ENCODE measurements at regions not wholly inside any gene's neighbourhood (a gene's known extent, or its start where the extent isn't known, plus 50 kb on each side); places are given as distances from the start of the nearest gene placed in this dataset.
"Not testable (repeated sequence)": the region's sequence is repeated elsewhere in the genome, so short reads cannot be mapped to it uniquely, and the experiment has no call there.

GRCh38 chr11:87536016-87536415 is 498.3 kb downstream of the TMEM135 start:
- Mint-ChIP-seq H3K27ac (no peak overlapping the region), H3K36me3 (ENCODE audit: low read depth) (no peaks in the 10 kb centered on the region), H3K4me3 (no peak overlapping the region), H3K4me1 (ENCODE audit: low read depth) (no peaks in the 10 kb centered on the region), H3K9me3 (no peaks in the 10 kb centered on the region), H3K27me3 (ENCODE audit: insufficient read depth) (no peaks in the 10 kb centered on the region)
- DNase-seq (ENCODE audit: low spot score): no peak
- intact Hi-C loops (cut with micrococcal nuclease): no loop called here

GRCh38 chr11:87535513-87535912 is 497.8 kb downstream of the TMEM135 start:
- no peak overlapping the region for H3K4me3 Mint-ChIP-seq
- intact Hi-C loops (cut with micrococcal nuclease): no loop called here
- no peaks in the 10 kb centered on the region for H3K4me1 Mint-ChIP-seq (ENCODE audit: low read depth)
- no peak for DNase-seq (ENCODE audit: low spot score)
- no peak overlapping the region for H3K27ac Mint-ChIP-seq
- no peaks in the 10 kb centered on the region for H3K27me3 Mint-ChIP-seq (ENCODE audit: insufficient read depth)
- H3K36me3 Mint-ChIP-seq (ENCODE audit: low read depth): no peaks in the 10 kb centered on the region
- H3K9me3 Mint-ChIP-seq: no peaks in the 10 kb centered on the region

GRCh38 chr11:87531835-87532234 is 494.1 kb downstream of the TMEM135 start:
- intact Hi-C loops (cut with micrococcal nuclease); H3K9me3 Mint-ChIP-seq: not testable (repeated sequence)

GRCh38 chr11:87529486-87529885 is 491.8 kb downstream of the TMEM135 start:
- DNase-seq (ENCODE audit: low spot score): no peak
- Mint-ChIP-seq H3K27me3 (ENCODE audit: insufficient read depth) (no peaks in the 10 kb centered on the region), H3K27ac (no peak overlapping the region), H3K36me3 (ENCODE audit: low read depth) (no peaks in the 10 kb centered on the region), H3K4me1 (ENCODE audit: low read depth) (no peaks in the 10 kb centered on the region), H3K4me3 (no peak overlapping the region), H3K9me3 (peaks cover 5% of the 10 kb centered on the region)
- intact Hi-C loops (cut with micrococcal nuclease): no loop called here

More at GRCh38 chr11:87531835-87532234, 494.1 kb downstream of the TMEM135 start:
- H3K36me3 Mint-ChIP-seq (ENCODE audit: low read depth); DNase-seq (ENCODE audit: low spot score); H3K4me3 Mint-ChIP-seq; H3K27me3 Mint-ChIP-seq (ENCODE audit: insufficient read depth); H3K27ac Mint-ChIP-seq; H3K4me1 Mint-ChIP-seq (ENCODE audit: low read depth): not testable (repeated sequence)

GRCh38 chr11:87528752-87529151 is 491.0 kb downstream of the TMEM135 start:
- H3K4me3 Mint-ChIP-seq: no peak overlapping the region
- no peaks in the 10 kb centered on the region for H3K36me3 Mint-ChIP-seq (ENCODE audit: low read depth)
- no peaks in the 10 kb centered on the region for H3K27me3 Mint-ChIP-seq (ENCODE audit: insufficient read depth)
- DNase-seq (ENCODE audit: low spot score): no peak
- intact Hi-C loops (cut with micrococcal nuclease): no loop called here
- no peaks in the 10 kb centered on the region for H3K4me1 Mint-ChIP-seq (ENCODE audit: low read depth)
- peaks cover 5% of the 10 kb centered on the region for H3K9me3 Mint-ChIP-seq
- no peak overlapping the region for H3K27ac Mint-ChIP-seq

GRCh38 chr11:87523276-87523675 is 485.5 kb downstream of the TMEM135 start:
- H3K4me3 Mint-ChIP-seq: no peak overlapping the region

GRCh38 chr11:87518266-87518665 is 480.5 kb downstream of the TMEM135 start:
- H3K27ac Mint-ChIP-seq: no peak overlapping the region
- H3K27me3 Mint-ChIP-seq (ENCODE audit: insufficient read depth): no peaks in the 10 kb centered on the region
- H3K9me3 Mint-ChIP-seq: no peaks in the 10 kb centered on the region
- DNase-seq (ENCODE audit: low spot score): no peak
- no peak overlapping the region for H3K4me3 Mint-ChIP-seq
- no peaks in the 10 kb centered on the region for H3K4me1 Mint-ChIP-seq (ENCODE audit: low read depth)
- intact Hi-C loops (cut with micrococcal nuclease): no loop called here
- H3K36me3 Mint-ChIP-seq (ENCODE audit: low read depth): no peaks in the 10 kb centered on the region

More at GRCh38 chr11:87523276-87523675, 485.5 kb downstream of the TMEM135 start:
- Mint-ChIP-seq H3K9me3 (peaks cover 5% of the 10 kb centered on the region), H3K27ac (no peak overlapping the region), H3K27me3 (ENCODE audit: insufficient read depth) (no peaks in the 10 kb centered on the region), H3K4me1 (ENCODE audit: low read depth) (no peaks in the 10 kb centered on the region), H3K36me3 (ENCODE audit: low read depth) (no peaks in the 10 kb centered on the region)
- DNase-seq (ENCODE audit: low spot score): no peak
- intact Hi-C loops (cut with micrococcal nuclease): no loop called here

- H3K36me3 Mint-ChIP-seq (ENCODE audit: low read depth): no peaks in the 10 kb centered on the region
- no peak overlapping the region for H3K27ac Mint-ChIP-seq
- H3K4me3 Mint-ChIP-seq: no peak overlapping the region
- no peak for DNase-seq (ENCODE audit: low spot score)
- no peaks in the 10 kb centered on the region for H3K4me1 Mint-ChIP-seq (ENCODE audit: low read depth)
- H3K9me3 Mint-ChIP-seq: no peaks in the 10 kb centered on the region
- no peaks in the 10 kb centered on the region for H3K27me3 Mint-ChIP-seq (ENCODE audit: insufficient read depth)
- intact Hi-C loops (cut with micrococcal nuclease): no loop called here
Measured at GRCh38 chr11:87517351-87517750, 479.6 kb downstream of the TMEM135 start.

GRCh38 chr11:87507722-87508121 is 470.0 kb downstream of the TMEM135 start:
- H3K4me3 Mint-ChIP-seq; intact Hi-C loops (cut with micrococcal nuclease); H3K9me3 Mint-ChIP-seq; H3K27me3 Mint-ChIP-seq (ENCODE audit: insufficient read depth); H3K27ac Mint-ChIP-seq; H3K36me3 Mint-ChIP-seq (ENCODE audit: low read depth); H3K4me1 Mint-ChIP-seq (ENCODE audit: low read depth); DNase-seq (ENCODE audit: low spot score): not testable (repeated sequence)

GRCh38 chr11:87506946-87507345 is 469.2 kb downstream of the TMEM135 start:
- H3K4me1 Mint-ChIP-seq (ENCODE audit: low read depth); H3K9me3 Mint-ChIP-seq; H3K27ac Mint-ChIP-seq; H3K4me3 Mint-ChIP-seq; H3K36me3 Mint-ChIP-seq (ENCODE audit: low read depth); DNase-seq (ENCODE audit: low spot score); H3K27me3 Mint-ChIP-seq (ENCODE audit: insufficient read depth); intact Hi-C loops (cut with micrococcal nuclease): not testable (repeated sequence)

GRCh38 chr11:87501388-87501787 is 463.7 kb downstream of the TMEM135 start:
- DNase-seq (ENCODE audit: low spot score): no peak
- Mint-ChIP-seq H3K27me3 (ENCODE audit: insufficient read depth) (no peaks in the 10 kb centered on the region), H3K4me1 (ENCODE audit: low read depth) (no peaks in the 10 kb centered on the region), H3K36me3 (ENCODE audit: low read depth) (no peaks in the 10 kb centered on the region), H3K9me3 (no peaks in the 10 kb centered on the region), H3K4me3 (no peak overlapping the region), H3K27ac (no peak overlapping the region)
- intact Hi-C loops (cut with micrococcal nuclease): no loop called here

- H3K27ac Mint-ChIP-seq; H3K4me3 Mint-ChIP-seq; DNase-seq (ENCODE audit: low spot score); H3K27me3 Mint-ChIP-seq (ENCODE audit: insufficient read depth); H3K36me3 Mint-ChIP-seq (ENCODE audit: low read depth); H3K9me3 Mint-ChIP-seq; H3K4me1 Mint-ChIP-seq (ENCODE audit: low read depth); intact Hi-C loops (cut with micrococcal nuclease): not testable (repeated sequence)
Measured at GRCh38 chr11:87494936-87495335, 457.2 kb downstream of the TMEM135 start.

GRCh38 chr11:87494026-87494425 is 456.3 kb downstream of the TMEM135 start:
- intact Hi-C loops (cut with micrococcal nuclease); H3K4me3 Mint-ChIP-seq; H3K36me3 Mint-ChIP-seq (ENCODE audit: low read depth); H3K27me3 Mint-ChIP-seq (ENCODE audit: insufficient read depth); DNase-seq (ENCODE audit: low spot score); H3K9me3 Mint-ChIP-seq; H3K27ac Mint-ChIP-seq; H3K4me1 Mint-ChIP-seq (ENCODE audit: low read depth): not testable (repeated sequence)

GRCh38 chr11:87493516-87493915 is 455.8 kb downstream of the TMEM135 start:
- H3K27me3 Mint-ChIP-seq (ENCODE audit: insufficient read depth): no peaks in the 10 kb centered on the region
- DNase-seq (ENCODE audit: low spot score): no peak
- no peaks in the 10 kb centered on the region for H3K4me1 Mint-ChIP-seq (ENCODE audit: low read depth)
- intact Hi-C loops (cut with micrococcal nuclease): no loop called here
- H3K27ac Mint-ChIP-seq: no peak overlapping the region
- no peaks in the 10 kb centered on the region for H3K9me3 Mint-ChIP-seq
- no peak overlapping the region for H3K4me3 Mint-ChIP-seq
- H3K36me3 Mint-ChIP-seq (ENCODE audit: low read depth): no peaks in the 10 kb centered on the region
